ENCODE measurements at regions not wholly inside any gene's neighbourhood (a gene's known extent, or its start where the extent isn't known, plus 50 kb on each side); places are given as distances from the start of the nearest gene placed in this dataset.

- Histone ChIP-seq H3K36me3 (replicated peaks in 1 of 2) (no peaks in the 10 kb centered on the region), H3K27me3 (no peaks in the 10 kb centered on the region), H3K9me3 (replicated peaks in 1 of 3) (no peaks in the 10 kb centered on the region), H3K27ac (no peak overlapping the region), H3K4me3 (no peak overlapping the region), H3K4me1 (replicated peaks in 1 of 2) (peaks cover 4 to 7% of the 10 kb centered on the region in 2 donors)
- WGBS, 4 donors: 67 to 81% (median 77%) methylated on average over 2 to 3 of the region's 3 CpGs
- intact Hi-C loops (cut with DNase I): no loop called here
- DNase-seq: peak in 1 of 7 donors; percentile 31
- TF ChIP-seq, protein P1, sequence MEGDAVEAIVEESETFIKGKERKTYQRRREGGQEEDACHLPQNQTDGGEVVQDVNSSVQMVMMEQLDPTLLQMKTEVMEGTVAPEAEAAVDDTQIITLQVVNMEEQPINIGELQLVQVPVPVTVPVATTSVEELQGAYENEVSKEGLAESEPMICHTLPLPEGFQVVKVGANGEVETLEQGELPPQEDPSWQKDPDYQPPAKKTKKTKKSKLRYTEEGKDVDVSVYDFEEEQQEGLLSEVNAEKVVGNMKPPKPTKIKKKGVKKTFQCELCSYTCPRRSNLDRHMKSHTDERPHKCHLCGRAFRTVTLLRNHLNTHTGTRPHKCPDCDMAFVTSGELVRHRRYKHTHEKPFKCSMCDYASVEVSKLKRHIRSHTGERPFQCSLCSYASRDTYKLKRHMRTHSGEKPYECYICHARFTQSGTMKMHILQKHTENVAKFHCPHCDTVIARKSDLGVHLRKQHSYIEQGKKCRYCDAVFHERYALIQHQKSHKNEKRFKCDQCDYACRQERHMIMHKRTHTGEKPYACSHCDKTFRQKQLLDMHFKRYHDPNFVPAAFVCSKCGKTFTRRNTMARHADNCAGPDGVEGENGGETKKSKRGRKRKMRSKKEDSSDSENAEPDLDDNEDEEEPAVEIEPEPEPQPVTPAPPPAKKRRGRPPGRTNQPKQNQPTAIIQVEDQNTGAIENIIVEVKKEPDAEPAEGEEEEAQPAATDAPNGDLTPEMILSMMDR (IDR thresholded peaks at IDR 0.05): no peak
- TF ChIP-seq POLR2A (IDR thresholded peaks at IDR 0.05): no peak
Observed at GRCh38 chr15:70557521-70558258, 205.7 kb downstream of the UACA start.

DNA sequence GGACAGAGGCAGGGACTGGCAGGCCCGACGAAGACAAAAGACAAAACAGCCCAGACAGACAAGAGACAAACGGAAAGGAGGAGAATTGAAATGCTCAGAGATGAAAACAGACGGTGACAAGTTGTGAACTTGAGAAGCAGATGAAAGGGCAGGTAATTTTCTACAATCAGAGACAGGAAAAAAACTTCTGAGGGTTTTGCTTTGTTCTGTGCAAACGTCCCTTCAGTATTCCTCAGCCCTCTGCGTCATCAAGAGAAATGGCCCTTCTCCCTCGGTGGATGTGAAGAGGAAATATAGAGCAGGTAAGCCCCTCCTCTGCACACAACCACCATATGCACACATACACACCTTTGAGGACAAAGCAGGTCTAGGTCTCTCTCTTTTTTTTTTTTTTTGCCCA is 206.6 kb downstream of the UACA start:
- H3K4me3 ChIP-seq: no peak overlapping the region
- 52 to 67% (median 59%) methylated on average over 7 of the region's 7 CpGs for WGBS, 4 donors
- H3K27me3 ChIP-seq: no peaks in the 10 kb centered on the region
- no peaks in the 10 kb centered on the region for H3K36me3 ChIP-seq (replicated peaks in 1 of 2)
- no peak for TF ChIP-seq POLR2A (IDR thresholded peaks at IDR 0.05)
- TF ChIP-seq, protein P1 (IDR thresholded peaks at IDR 0.05): no peak
- peaks cover 4 to 7% of the 10 kb centered on the region in 2 donors for H3K4me1 ChIP-seq (replicated peaks in 1 of 2)
- H3K9me3 ChIP-seq (replicated peaks in 1 of 3): no peaks in the 10 kb centered on the region
- H3K27ac ChIP-seq: no peak overlapping the region
- DNase-seq: no peak
- intact Hi-C loops (cut with DNase I): no loop called here

GRCh38 chr15:70556151-70556741 is 207.1 kb downstream of the UACA start:
- intact Hi-C loops (cut with DNase I): no loop called here
- TF ChIP-seq, protein P1 (IDR thresholded peaks at IDR 0.05): no peak
- no peak for TF ChIP-seq POLR2A (IDR thresholded peaks at IDR 0.05)
- peak in 1 of 7 donors; percentile 10 for DNase-seq

GRCh38 chr15:70555713-70556112 is 207.6 kb downstream of the UACA start:
- Histone ChIP-seq H3K4me3 (no peak overlapping the region), H3K36me3 (replicated peaks in 1 of 2) (no peaks in the 10 kb centered on the region), H3K27ac (no peak overlapping the region), H3K4me1 (replicated peaks in 1 of 2) (peaks cover 4 to 7% of the 10 kb centered on the region in 2 donors), H3K9me3 (replicated peaks in 1 of 3) (no peaks in the 10 kb centered on the region), H3K27me3 (no peaks in the 10 kb centered on the region)
- intact Hi-C loops (cut with DNase I): no loop called here
- TF ChIP-seq POLR2A (IDR thresholded peaks at IDR 0.05): no peak
- TF ChIP-seq, protein P1 (IDR thresholded peaks at IDR 0.05): no peak
- peak in 1 of 7 donors; percentile 21 for DNase-seq
- 66 to 91% (median 72%) methylated on average over 2 to 3 of the region's 3 CpGs for WGBS, 4 donors

More at GRCh38 chr15:70556151-70556741, 207.1 kb downstream of the UACA start:
- Histone ChIP-seq H3K4me3 (no peak overlapping the region), H3K36me3 (replicated peaks in 1 of 2) (no peaks in the 10 kb centered on the region), H3K4me1 (replicated peaks in 1 of 2) (peaks cover 4 to 7% of the 10 kb centered on the region in 2 donors), H3K27me3 (no peaks in the 10 kb centered on the region), H3K9me3 (replicated peaks in 1 of 3) (no peaks in the 10 kb centered on the region), H3K27ac (no peak overlapping the region)
- WGBS, 4 donors: 72 to 82% (median 78%) methylated on average over 4 of the region's 4 CpGs
